ENCODE measurements at regions not wholly inside any gene's neighbourhood (a gene's known extent, or its start where the extent isn't known, plus 50 kb on each side); places are given as distances from the start of the nearest gene placed in this dataset.

- no peak overlapping the region for H3K4me3 ChIP-seq (ENCODE audit: control insufficient read depth, low read depth, low read length)
- DNase-seq (ENCODE audit: low read depth), result no peak
- TF ChIP-seq, protein P1, sequence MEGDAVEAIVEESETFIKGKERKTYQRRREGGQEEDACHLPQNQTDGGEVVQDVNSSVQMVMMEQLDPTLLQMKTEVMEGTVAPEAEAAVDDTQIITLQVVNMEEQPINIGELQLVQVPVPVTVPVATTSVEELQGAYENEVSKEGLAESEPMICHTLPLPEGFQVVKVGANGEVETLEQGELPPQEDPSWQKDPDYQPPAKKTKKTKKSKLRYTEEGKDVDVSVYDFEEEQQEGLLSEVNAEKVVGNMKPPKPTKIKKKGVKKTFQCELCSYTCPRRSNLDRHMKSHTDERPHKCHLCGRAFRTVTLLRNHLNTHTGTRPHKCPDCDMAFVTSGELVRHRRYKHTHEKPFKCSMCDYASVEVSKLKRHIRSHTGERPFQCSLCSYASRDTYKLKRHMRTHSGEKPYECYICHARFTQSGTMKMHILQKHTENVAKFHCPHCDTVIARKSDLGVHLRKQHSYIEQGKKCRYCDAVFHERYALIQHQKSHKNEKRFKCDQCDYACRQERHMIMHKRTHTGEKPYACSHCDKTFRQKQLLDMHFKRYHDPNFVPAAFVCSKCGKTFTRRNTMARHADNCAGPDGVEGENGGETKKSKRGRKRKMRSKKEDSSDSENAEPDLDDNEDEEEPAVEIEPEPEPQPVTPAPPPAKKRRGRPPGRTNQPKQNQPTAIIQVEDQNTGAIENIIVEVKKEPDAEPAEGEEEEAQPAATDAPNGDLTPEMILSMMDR (IDR thresholded peaks at IDR 0.05; ENCODE audit: control insufficient read depth, insufficient read depth, low read depth, low read length, missing control alignments), result no peak
Measured at GRCh38 chr7:95693551-95694333, 78.6 kb upstream of the DYNC1I1 start.

DNA sequence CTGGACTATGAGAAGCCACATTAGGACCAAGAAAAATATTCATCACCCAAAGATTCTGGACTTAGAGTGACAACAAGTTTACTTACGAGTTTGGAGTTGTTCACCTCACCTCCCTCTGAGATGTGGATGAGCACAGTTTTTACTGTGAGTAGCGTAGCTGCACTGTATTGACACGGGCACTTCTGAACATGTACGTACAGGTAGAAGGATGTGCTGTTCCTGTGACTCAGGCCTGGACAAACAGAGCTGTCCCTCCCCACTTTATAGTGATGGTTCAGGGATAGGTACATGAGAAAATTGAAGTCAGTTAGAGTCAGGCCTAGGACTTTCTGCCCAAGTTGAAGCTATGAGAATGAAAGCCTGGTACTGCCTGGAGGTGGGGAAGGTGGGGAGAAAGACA lies 80.9 kb upstream of the DYNC1I1 start:
- DNase-seq (ENCODE audit: low read depth), result no peak
- no peak overlapping the region for H3K4me3 ChIP-seq (ENCODE audit: control insufficient read depth, low read depth, low read length)
- TF ChIP-seq, protein P1 (IDR thresholded peaks at IDR 0.05; ENCODE audit: control insufficient read depth, insufficient read depth, low read depth, low read length, missing control alignments), result no peak

DNA sequence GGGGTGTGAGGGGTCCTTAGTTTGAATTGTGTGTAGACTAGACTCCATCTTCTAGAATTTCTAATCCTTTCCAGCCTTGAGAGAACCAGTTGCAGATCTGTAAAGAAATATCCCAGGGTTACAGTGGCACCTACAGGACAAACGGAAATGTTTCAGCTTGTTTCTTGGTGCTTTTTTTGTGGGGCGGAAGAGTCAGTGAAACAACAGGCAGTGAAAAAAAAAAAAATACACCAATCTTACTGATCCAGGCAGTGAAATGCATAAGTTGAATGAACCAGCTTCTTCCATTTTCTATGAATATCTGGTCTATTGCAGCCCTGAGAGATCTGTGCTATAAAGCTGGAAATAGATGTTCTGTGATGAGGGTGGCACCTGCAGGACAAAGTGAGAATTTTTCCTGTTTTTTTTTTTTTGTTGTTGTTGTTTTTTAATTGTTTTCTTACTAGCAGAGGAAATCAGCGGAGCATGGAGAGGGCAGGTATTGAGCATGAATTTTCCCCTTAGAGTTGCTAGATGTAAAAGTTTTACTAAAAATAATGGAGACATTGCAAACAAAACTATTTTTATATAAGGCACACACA lies 81.9 kb upstream of the DYNC1I1 start:
- H3K4me3 ChIP-seq (ENCODE audit: control insufficient read depth, low read depth, low read length), result no peak overlapping the region
- TF ChIP-seq, protein P1 (IDR thresholded peaks at IDR 0.05; ENCODE audit: control insufficient read depth, insufficient read depth, low read depth, low read length, missing control alignments), result peak; percentile 48
- no peak for DNase-seq (ENCODE audit: low read depth)

DNA sequence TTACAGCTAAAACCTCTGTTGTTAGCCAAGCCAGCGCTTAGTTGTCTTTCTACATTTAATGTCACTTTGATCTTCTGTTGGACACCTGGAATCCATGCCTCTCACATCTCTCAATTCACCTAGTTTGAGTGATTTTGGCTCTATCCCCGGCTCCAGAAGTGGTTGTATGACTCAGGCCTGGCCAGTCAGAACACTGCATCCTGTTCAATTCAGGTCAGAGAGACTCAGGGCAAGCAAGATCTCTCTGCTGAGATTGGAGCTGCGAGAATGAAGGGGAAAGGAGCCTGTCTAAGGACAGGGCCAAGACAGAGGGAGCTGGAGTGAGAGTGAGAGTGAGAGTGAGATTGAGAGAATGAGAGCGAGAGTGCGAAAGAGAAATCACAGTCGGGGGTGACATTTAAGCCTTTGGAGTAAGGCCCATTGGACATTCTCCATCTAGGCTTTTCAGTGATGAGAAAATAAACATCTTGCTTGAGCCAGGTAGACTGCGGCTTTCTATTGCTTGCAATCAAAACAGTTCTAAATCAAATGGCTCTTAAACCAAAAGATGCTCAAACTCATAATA lies 83.3 kb upstream of the DYNC1I1 start:
- TF ChIP-seq, protein P1 (IDR thresholded peaks at IDR 0.05; ENCODE audit: control insufficient read depth, insufficient read depth, low read depth, low read length, missing control alignments), result no peak
- no peak overlapping the region for H3K4me3 ChIP-seq (ENCODE audit: control insufficient read depth, low read depth, low read length)
- DNase-seq (ENCODE audit: low read depth), result no peak

- no peak for DNase-seq (ENCODE audit: low read depth)
- TF ChIP-seq, protein P1 (IDR thresholded peaks at IDR 0.05; ENCODE audit: control insufficient read depth, insufficient read depth, low read depth, low read length, missing control alignments), result peak; percentile 30
- no peak overlapping the region for H3K4me3 ChIP-seq (ENCODE audit: control insufficient read depth, low read depth, low read length)
Measured at GRCh38 chr7:95687759-95688343, 84.5 kb upstream of the DYNC1I1 start.

DNA sequence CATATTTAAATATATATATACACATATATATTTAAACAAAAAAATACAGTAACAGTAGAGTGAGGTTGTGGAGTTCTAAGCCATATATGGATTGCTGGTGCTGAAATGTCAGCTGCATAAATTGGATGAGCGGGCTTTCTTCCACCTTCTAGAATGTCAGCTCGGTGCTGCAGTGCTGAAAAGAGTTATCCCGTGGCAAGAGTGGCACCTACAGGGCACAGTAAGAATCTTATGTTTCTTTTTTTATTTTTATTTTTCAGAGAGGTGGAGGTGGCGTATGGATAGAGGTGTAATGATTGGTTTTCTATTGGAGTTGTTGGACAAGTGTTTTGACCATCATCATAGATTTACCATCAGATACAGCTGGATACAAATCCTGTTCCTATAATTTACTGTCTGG lies 86.2 kb upstream of the DYNC1I1 start:
- no peak overlapping the region for H3K4me3 ChIP-seq (ENCODE audit: control insufficient read depth, low read depth, low read length)
- TF ChIP-seq, protein P1 (IDR thresholded peaks at IDR 0.05; ENCODE audit: control insufficient read depth, insufficient read depth, low read depth, low read length, missing control alignments), result peak; percentile 55
- DNase-seq (ENCODE audit: low read depth), result no peak
